MV-4-11 (cell line): ENCODE measurements at regions not wholly inside any gene's neighbourhood (a gene's known extent, or its start where the extent isn't known, plus 50 kb on each side); places are given as distances from the start of the nearest gene placed in this dataset.
"Not testable (repeated sequence)": the region's sequence is repeated elsewhere in the genome, so short reads cannot be mapped to it uniquely, and the experiment has no call there.

Experiments
- DNase-seq: peaks from one replicate; lab custom pipeline; 2025; lab: John Stamatoyannopoulos, UW

GRCh38 chr11:109937968-109938367, 155.2 kb upstream of the ZC3H12C start:
- DNase-seq, result no peak

GRCh38 chr11:109939166-109939810, 153.9 kb upstream of the ZC3H12C start:
- DNase-seq, result peak; percentile 50

DNA sequence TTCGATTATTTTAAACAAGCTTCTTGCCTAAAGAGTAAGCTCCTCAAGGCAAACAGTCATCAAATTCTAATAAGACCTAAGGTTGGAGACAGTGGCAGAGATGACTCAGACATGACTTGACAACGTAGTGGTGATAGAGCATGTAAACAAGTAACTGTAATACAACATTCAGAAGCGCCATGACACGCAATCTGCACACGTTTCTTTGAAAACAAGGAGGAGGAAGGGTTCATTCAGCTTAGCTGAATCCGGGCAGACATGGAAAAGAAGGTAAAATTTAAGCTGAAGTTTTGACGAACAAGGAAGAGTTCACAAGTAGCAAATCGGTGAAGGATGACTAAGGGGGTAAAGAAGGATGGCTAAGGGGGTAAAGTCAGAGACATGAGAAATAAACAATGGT, 152.4 kb upstream of the ZC3H12C start:
- no peak for DNase-seq

GRCh38 chr11:109945626-109946321, 147.4 kb upstream of the ZC3H12C start:
- DNase-seq, result no peak

DNA sequence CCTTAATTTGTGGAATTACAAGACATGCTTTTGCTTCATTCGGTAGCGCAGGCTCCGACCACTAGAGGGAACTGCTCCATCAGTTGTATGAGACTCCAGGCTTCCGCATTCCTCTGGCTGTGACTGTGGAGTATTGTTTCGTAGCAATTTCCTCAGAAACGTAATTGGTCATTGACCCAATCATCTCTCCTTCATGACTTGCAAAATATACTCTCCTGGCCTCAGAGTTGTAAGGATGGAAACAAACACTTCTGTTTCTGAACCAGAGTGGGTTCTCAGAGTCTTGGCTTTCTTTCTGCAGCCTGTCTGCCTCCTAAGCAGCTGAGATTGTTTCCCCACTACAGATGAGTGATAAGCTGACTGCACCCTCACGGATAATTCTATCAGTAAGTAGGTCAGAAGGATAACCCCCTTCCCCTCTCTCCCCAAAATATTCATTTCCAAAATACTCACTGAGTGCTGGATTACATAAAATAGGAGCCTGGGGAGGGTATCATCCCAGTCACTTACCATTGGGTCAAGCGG, 146.8 kb upstream of the ZC3H12C start:
- DNase-seq, result peak; percentile 90

GRCh38 chr11:109954534-109954933, 138.7 kb upstream of the ZC3H12C start:
- DNase-seq, result no peak

- DNase-seq, result no peak
Measured at GRCh38 chr11:109956124-109956793, 136.9 kb upstream of the ZC3H12C start.

GRCh38 chr11:109957000-109957399, 136.2 kb upstream of the ZC3H12C start:
- DNase-seq, result no peak

DNA sequence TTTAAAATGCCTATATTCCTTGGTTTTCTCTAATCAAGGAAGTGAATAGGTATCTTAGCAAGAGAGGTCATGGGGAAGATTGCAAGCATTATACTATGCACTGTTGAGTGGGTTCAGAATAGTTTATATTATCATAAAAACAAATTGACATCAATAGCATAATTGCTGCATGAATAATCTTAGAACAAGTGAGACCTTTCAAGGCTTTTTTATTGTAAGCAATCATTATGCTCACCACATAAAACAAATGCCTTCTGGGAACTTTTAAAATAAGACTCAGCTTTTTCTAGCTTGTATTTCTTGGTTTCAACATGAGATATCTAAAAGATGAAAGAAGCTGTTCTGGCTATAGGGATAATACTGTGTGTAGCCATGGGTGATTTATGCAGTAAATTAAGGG, 135.6 kb upstream of the ZC3H12C start:
- no peak for DNase-seq

- no peak for DNase-seq
Measured at GRCh38 chr11:109958131-109958820, 134.9 kb upstream of the ZC3H12C start.

- no peak for DNase-seq
Measured at GRCh38 chr11:109958821-109959166, 134.4 kb upstream of the ZC3H12C start.

GRCh38 chr11:109960831-109961230, 132.4 kb upstream of the ZC3H12C start:
- no peak for DNase-seq

- DNase-seq, result no peak
Measured at GRCh38 chr11:109961261-109961660, 131.9 kb upstream of the ZC3H12C start.

GRCh38 chr11:109963101-109963500, 130.1 kb upstream of the ZC3H12C start:
- DNase-seq, result no peak

- no peak for DNase-seq
Measured at GRCh38 chr11:109964487-109964886, 128.7 kb upstream of the ZC3H12C start.

- not testable (repeated sequence) for DNase-seq
Measured at GRCh38 chr11:109965445-109965844, 127.7 kb upstream of the ZC3H12C start.

- DNase-seq, result peak; percentile 40
Measured at GRCh38 chr11:109965926-109966325, 127.3 kb upstream of the ZC3H12C start.

DNA sequence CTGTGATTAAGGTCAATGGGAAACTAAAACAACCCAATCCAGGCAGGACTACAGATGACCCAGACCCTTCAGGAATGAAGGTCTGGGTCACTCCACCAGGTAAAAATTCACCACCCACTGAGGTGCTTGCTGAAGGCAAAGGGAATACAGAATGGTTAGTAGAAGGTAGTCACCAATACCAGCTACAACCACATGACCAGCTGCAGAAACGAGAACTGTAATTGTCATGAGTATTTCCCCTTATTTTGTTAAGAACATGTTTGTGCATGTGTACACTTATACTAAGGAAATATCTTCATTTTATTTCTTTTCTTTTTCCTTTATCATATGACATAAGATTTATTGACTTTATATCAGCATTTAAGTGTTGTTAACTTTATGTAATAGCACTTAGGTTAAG, 126.1 kb upstream of the ZC3H12C start:
- DNase-seq, result peak; percentile 43

DNA sequence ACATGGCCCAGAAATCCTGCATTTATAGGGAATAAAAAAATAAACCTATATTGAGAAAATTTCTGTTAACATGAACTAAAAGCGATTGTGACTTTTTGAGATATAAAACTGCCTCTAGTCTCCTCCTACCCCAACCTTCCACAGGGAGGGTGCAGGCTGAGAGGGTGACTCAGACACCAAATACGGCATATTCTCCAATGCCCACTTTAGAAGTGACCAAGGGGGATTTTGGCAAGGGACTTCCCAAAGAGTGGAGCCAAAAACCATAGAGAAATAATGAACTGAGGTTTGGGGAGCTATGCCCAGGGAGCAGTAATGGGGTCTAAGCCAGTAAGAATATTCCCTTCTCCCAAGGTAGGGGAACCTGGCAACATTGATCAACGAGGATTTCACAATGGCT, 124.9 kb upstream of the ZC3H12C start:
- no peak for DNase-seq

- DNase-seq, result peak; percentile 17
Measured at GRCh38 chr11:109968781-109969180, 124.4 kb upstream of the ZC3H12C start.

- peak; percentile 31 for DNase-seq
Measured at GRCh38 chr11:109970516-109971183, 122.5 kb upstream of the ZC3H12C start.

- peak; percentile 60 for DNase-seq
Measured at GRCh38 chr11:109971184-109971523, 122.0 kb upstream of the ZC3H12C start.
